ENCODE measurements at regions not wholly inside any gene's neighbourhood (a gene's known extent, or its start where the extent isn't known, plus 50 kb on each side); places are given as distances from the start of the nearest gene placed in this dataset.

GRCh38 chr12:67876305-67876915 is 112.8 kb upstream of the IFNG-AS1 start:
- Mint-ChIP-seq H3K4me3 (no peak overlapping the region), H3K27ac (no peak overlapping the region), H3K4me1 (no peaks in the 10 kb centered on the region), H3K36me3 (ENCODE audit: low read depth) (no peaks in the 10 kb centered on the region), H3K9me3 (peaks cover 7% of the 10 kb centered on the region), H3K27me3 (ENCODE audit: low read depth) (peaks cover 8% of the 10 kb centered on the region)
- no peak for TF ChIP-seq CTCF (IDR thresholded peaks at IDR 0.05; ENCODE audit: unreplicated experiment in 3 of 3)

- Mint-ChIP-seq H3K27ac (no peak overlapping the region), H3K4me1 (peaks cover 6% of the 10 kb centered on the region)
Measured at GRCh38 chr12:67877727-67878126, 111.5 kb upstream of the IFNG-AS1 start.

GRCh38 chr12:67879937-67880336 is 109.3 kb upstream of the IFNG-AS1 start:
- Mint-ChIP-seq H3K36me3 (ENCODE audit: low read depth) (no peaks in the 10 kb centered on the region), H3K9me3 (peaks cover 2% of the 10 kb centered on the region), H3K27ac (no peak overlapping the region), H3K4me1 (peaks cover 12% of the 10 kb centered on the region), H3K27me3 (ENCODE audit: low read depth) (peaks cover 8% of the 10 kb centered on the region), H3K4me3 (no peak overlapping the region)
- no peak for TF ChIP-seq CTCF (IDR thresholded peaks at IDR 0.05; ENCODE audit: unreplicated experiment in 3 of 3)

More at GRCh38 chr12:67877727-67878126, 111.5 kb upstream of the IFNG-AS1 start:
- H3K27me3 Mint-ChIP-seq (ENCODE audit: low read depth), result peaks cover 8% of the 10 kb centered on the region
- H3K36me3 Mint-ChIP-seq (ENCODE audit: low read depth), result no peaks in the 10 kb centered on the region
- peaks cover 7% of the 10 kb centered on the region for H3K9me3 Mint-ChIP-seq
- H3K4me3 Mint-ChIP-seq, result no peak overlapping the region
- TF ChIP-seq CTCF (IDR thresholded peaks at IDR 0.05; ENCODE audit: unreplicated experiment in 3 of 3), result no peak

GRCh38 chr12:67881565-67881964 is 107.7 kb upstream of the IFNG-AS1 start:
- no peak for TF ChIP-seq CTCF (IDR thresholded peaks at IDR 0.05; ENCODE audit: unreplicated experiment in 3 of 3)
- Mint-ChIP-seq H3K36me3 (ENCODE audit: low read depth) (no peaks in the 10 kb centered on the region), H3K27ac (no peak overlapping the region), H3K27me3 (ENCODE audit: low read depth) (peaks cover 13% of the 10 kb centered on the region), H3K9me3 (peaks cover under 1% of the 10 kb centered on the region), H3K4me3 (no peak overlapping the region), H3K4me1 (peaks cover 18% of the 10 kb centered on the region)

GRCh38 chr12:67884596-67884995 is 104.7 kb upstream of the IFNG-AS1 start:
- H3K36me3 Mint-ChIP-seq (ENCODE audit: low read depth), result no peaks in the 10 kb centered on the region
- no peak for TF ChIP-seq CTCF (IDR thresholded peaks at IDR 0.05; ENCODE audit: unreplicated experiment in 3 of 3)
- no peak overlapping the region for H3K4me3 Mint-ChIP-seq
- H3K27me3 Mint-ChIP-seq (ENCODE audit: low read depth), result peaks cover 5% of the 10 kb centered on the region
- peaks cover 18% of the 10 kb centered on the region for H3K4me1 Mint-ChIP-seq
- H3K9me3 Mint-ChIP-seq, result no peaks in the 10 kb centered on the region
- H3K27ac Mint-ChIP-seq, result no peak overlapping the region
